ENCODE measurements at regions not wholly inside any gene's neighbourhood (a gene's known extent, or its start where the extent isn't known, plus 50 kb on each side); places are given as distances from the start of the nearest gene placed in this dataset.

GRCh38 chr6:113734982-113735381 lies 122.2 kb upstream of the MARCKS start:
- DNase-seq (ENCODE audit: low spot score): no peak

GRCh38 chr6:113735491-113735890 lies 121.7 kb upstream of the MARCKS start:
- no peak for DNase-seq (ENCODE audit: low spot score)

- DNase-seq (ENCODE audit: low spot score): no peak
Observed at GRCh38 chr6:113736978-113737377, 120.2 kb upstream of the MARCKS start.

- no peak for DNase-seq (ENCODE audit: low spot score)
Observed at GRCh38 chr6:113739041-113739655, 118.0 kb upstream of the MARCKS start.

GRCh38 chr6:113741651-113742050 lies 115.5 kb upstream of the MARCKS start:
- no peak for DNase-seq (ENCODE audit: low spot score)

- peak; percentile 54 for DNase-seq (ENCODE audit: low spot score)
Observed at GRCh38 chr6:113742342-113742741, 114.8 kb upstream of the MARCKS start.

- DNase-seq (ENCODE audit: low spot score): peak; percentile 23
Observed at GRCh38 chr6:113744861-113745260, 112.3 kb upstream of the MARCKS start.

- no peak for DNase-seq (ENCODE audit: low spot score)
Observed at GRCh38 chr6:113750151-113750855, 106.8 kb upstream of the MARCKS start.

GRCh38 chr6:113754291-113754690 lies 102.9 kb upstream of the MARCKS start:
- DNase-seq (ENCODE audit: low spot score): no peak

GRCh38 chr6:113755449-113756289 lies 101.5 kb upstream of the MARCKS start:
- DNase-seq (ENCODE audit: low spot score): peak; percentile 45

- no peak for DNase-seq (ENCODE audit: low spot score)
Observed at GRCh38 chr6:113756290-113756665, 100.9 kb upstream of the MARCKS start.

GRCh38 chr6:113758214-113758613 lies 98.9 kb upstream of the MARCKS start:
- no peak for DNase-seq (ENCODE audit: low spot score)

- peak; percentile 71 for DNase-seq (ENCODE audit: low spot score)
Observed at GRCh38 chr6:113758826-113759574, 98.1 kb upstream of the MARCKS start.

- DNase-seq (ENCODE audit: low spot score): no peak
Observed at GRCh38 chr6:113762641-113763040, 94.5 kb upstream of the MARCKS start.

- no peak for DNase-seq (ENCODE audit: low spot score)
Observed at GRCh38 chr6:113763311-113763766, 93.8 kb upstream of the MARCKS start.

GRCh38 chr6:113763876-113764275 lies 93.3 kb upstream of the MARCKS start:
- no peak for DNase-seq (ENCODE audit: low spot score)

GRCh38 chr6:113765909-113766308 lies 91.2 kb upstream of the MARCKS start:
- no peak for DNase-seq (ENCODE audit: low spot score)

GRCh38 chr6:113767985-113768384 lies 89.2 kb upstream of the MARCKS start:
- no peak for DNase-seq (ENCODE audit: low spot score)

- no peak for DNase-seq (ENCODE audit: low spot score)
Observed at GRCh38 chr6:113772961-113773360, 84.2 kb upstream of the MARCKS start.

GRCh38 chr6:113774127-113774825 lies 82.9 kb upstream of the MARCKS start:
- DNase-seq (ENCODE audit: low spot score): peak; percentile 43

- no peak for DNase-seq (ENCODE audit: low spot score)
Observed at GRCh38 chr6:113776998-113777397, 80.1 kb upstream of the MARCKS start.

Data from umbilical cord (tissue), 1 donor.